ENCODE measurements at regions not wholly inside any gene's neighbourhood (a gene's known extent, or its start where the extent isn't known, plus 50 kb on each side); places are given as distances from the start of the nearest gene placed in this dataset.

DNA sequence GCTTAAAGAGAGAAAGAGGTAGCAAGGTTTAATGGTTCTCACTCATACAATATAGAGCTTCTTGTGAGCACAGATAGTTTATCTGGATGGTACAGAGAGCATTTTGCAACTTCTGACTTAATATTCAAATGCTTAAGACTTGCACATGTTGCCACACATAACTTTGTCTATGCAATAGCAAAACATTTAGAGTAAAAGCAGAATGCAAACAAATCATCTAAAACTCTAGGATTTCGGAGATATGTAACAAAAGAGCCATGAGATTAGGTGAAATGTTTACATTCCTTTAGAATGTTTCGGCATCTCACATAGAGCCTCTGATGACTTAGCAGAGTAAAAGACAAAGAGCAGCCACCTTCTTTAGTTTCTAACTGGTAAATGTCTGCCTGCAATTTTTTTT is 717.1 kb upstream of the LRRN3 start:
- no peak overlapping the region for H3K27ac ChIP-seq (ENCODE audit: low read depth in 2 of 2, low read length in 2 of 2)
- DNase-seq: peak in 1 of 5 donors; percentile 7
- H3K4me3 ChIP-seq (ENCODE audit: low read length in 3 of 3): no peak overlapping the region
- H3K9me3 ChIP-seq (ENCODE audit: control insufficient read depth in 2 of 3, insufficient read depth in 1 of 3, low read length in 3 of 3): no peaks in the 10 kb centered on the region
- TF ChIP-seq, protein P1, sequence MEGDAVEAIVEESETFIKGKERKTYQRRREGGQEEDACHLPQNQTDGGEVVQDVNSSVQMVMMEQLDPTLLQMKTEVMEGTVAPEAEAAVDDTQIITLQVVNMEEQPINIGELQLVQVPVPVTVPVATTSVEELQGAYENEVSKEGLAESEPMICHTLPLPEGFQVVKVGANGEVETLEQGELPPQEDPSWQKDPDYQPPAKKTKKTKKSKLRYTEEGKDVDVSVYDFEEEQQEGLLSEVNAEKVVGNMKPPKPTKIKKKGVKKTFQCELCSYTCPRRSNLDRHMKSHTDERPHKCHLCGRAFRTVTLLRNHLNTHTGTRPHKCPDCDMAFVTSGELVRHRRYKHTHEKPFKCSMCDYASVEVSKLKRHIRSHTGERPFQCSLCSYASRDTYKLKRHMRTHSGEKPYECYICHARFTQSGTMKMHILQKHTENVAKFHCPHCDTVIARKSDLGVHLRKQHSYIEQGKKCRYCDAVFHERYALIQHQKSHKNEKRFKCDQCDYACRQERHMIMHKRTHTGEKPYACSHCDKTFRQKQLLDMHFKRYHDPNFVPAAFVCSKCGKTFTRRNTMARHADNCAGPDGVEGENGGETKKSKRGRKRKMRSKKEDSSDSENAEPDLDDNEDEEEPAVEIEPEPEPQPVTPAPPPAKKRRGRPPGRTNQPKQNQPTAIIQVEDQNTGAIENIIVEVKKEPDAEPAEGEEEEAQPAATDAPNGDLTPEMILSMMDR (IDR thresholded peaks at IDR 0.05; ENCODE audit: borderline replicate concordance, extremely low read depth, insufficient read depth): no peak
- no peaks in the 10 kb centered on the region for H3K36me3 ChIP-seq (ENCODE audit: control insufficient read depth in 2 of 3, insufficient read depth in 3 of 3, low read length in 3 of 3)
- intact Hi-C loops (cut with DNase I): no loop called here
- H3K4me1 ChIP-seq (ENCODE audit: control insufficient read depth in 2 of 3, insufficient read depth in 2 of 3, low read depth in 1 of 3, low read length in 3 of 3): no peaks in the 10 kb centered on the region
- H3K9ac ChIP-seq (ENCODE audit: low read length in 3 of 3): no peak overlapping the region
- FAIRE-seq: no peak
- no peaks in the 10 kb centered on the region for H3K27me3 ChIP-seq (ENCODE audit: control insufficient read depth, insufficient read depth, low read length)

DNA sequence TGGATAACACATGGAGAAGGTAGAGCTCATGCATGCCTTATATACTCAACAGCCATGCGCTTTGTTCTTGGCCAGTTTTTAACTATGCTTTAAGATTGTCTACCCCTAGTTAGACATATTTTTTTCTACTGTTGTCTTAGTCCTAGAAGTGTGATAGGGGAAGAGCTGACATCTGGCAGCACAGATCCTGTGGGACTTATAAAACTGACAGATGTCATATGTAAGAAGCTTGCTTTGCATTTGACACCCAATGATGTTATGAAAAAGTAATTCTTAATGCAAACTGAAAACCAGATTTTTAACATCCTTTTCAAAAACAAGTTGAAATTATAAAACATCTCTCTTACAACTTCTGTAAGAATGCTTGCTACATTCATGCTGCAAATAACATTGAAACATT is 715.9 kb upstream of the LRRN3 start:
- intact Hi-C loops (cut with DNase I): no loop called here
- Histone ChIP-seq H3K9me3 (ENCODE audit: control insufficient read depth in 2 of 3, insufficient read depth in 1 of 3, low read length in 3 of 3) (no peaks in the 10 kb centered on the region), H3K9ac (ENCODE audit: low read length in 3 of 3) (no peak overlapping the region), H3K27ac (ENCODE audit: low read depth in 2 of 2, low read length in 2 of 2) (no peak overlapping the region), H3K4me3 (ENCODE audit: low read length in 3 of 3) (no peak overlapping the region), H3K27me3 (ENCODE audit: control insufficient read depth, insufficient read depth, low read length) (no peaks in the 10 kb centered on the region), H3K36me3 (ENCODE audit: control insufficient read depth in 2 of 3, insufficient read depth in 3 of 3, low read length in 3 of 3) (no peaks in the 10 kb centered on the region), H3K4me1 (ENCODE audit: control insufficient read depth in 2 of 3, insufficient read depth in 2 of 3, low read depth in 1 of 3, low read length in 3 of 3) (no peaks in the 10 kb centered on the region)
- DNase-seq: no peak
- TF ChIP-seq, protein P1 (IDR thresholded peaks at IDR 0.05; ENCODE audit: borderline replicate concordance, extremely low read depth, insufficient read depth): no peak
- FAIRE-seq: no peak

DNA sequence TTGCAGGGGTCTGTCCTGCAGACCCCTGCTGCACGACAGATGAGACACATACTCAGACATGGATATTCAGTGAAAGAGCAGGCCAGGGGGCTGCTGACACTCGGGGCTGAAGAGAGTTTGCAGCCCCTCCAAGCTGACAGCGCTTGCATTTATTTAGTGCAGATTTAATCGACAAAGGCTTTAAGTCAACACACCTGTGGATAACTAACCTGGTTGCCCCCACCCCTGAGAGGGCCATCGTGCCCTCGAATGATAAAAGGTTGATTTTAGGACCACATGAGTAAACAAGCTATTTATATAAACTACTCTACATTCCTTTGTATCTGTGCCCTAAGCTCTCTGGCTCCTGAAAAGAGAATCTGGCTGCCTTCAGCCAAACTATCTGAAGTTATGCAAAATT is 708.2 kb upstream of the LRRN3 start:
- TF ChIP-seq, protein P1 (IDR thresholded peaks at IDR 0.05; ENCODE audit: borderline replicate concordance, extremely low read depth, insufficient read depth): no peak
- no peak for FAIRE-seq
- H3K36me3 ChIP-seq (ENCODE audit: control insufficient read depth in 2 of 3, insufficient read depth in 3 of 3, low read length in 3 of 3): no peaks in the 10 kb centered on the region
- no peak for DNase-seq
- no peak overlapping the region for H3K9ac ChIP-seq (ENCODE audit: low read length in 3 of 3)
- H3K4me3 ChIP-seq (ENCODE audit: low read length in 3 of 3): no peak overlapping the region
- H3K9me3 ChIP-seq (ENCODE audit: control insufficient read depth in 2 of 3, insufficient read depth in 1 of 3, low read length in 3 of 3): no peaks in the 10 kb centered on the region
- H3K4me1 ChIP-seq (ENCODE audit: control insufficient read depth in 2 of 3, insufficient read depth in 2 of 3, low read depth in 1 of 3, low read length in 3 of 3): no peaks in the 10 kb centered on the region
- H3K27me3 ChIP-seq (ENCODE audit: control insufficient read depth, insufficient read depth, low read length): no peaks in the 10 kb centered on the region
- H3K27ac ChIP-seq (ENCODE audit: low read depth in 2 of 2, low read length in 2 of 2): no peak overlapping the region
- intact Hi-C loops (cut with DNase I): no loop called here

DNA sequence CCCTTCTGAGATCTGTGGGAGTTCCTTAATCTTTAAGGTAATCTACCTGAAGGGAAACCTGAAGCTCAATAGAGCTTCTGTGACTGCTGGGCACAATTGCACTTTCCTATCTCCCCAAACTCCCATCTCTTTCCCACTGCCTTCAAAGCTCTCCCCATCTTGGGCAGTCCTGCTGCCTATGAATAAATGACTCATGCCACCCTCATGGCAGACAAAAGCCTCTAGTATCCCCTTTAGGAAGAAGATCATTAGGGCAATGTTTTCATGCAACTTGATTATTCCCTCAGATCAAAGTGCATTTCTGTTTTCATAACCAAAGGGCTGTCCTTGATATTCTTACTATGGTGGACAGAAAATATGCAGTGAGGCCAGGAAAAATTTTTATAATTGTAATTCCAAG is 704.9 kb upstream of the LRRN3 start:
- Histone ChIP-seq H3K36me3 (ENCODE audit: control insufficient read depth in 2 of 3, insufficient read depth in 3 of 3, low read length in 3 of 3) (no peaks in the 10 kb centered on the region), H3K27me3 (ENCODE audit: control insufficient read depth, insufficient read depth, low read length) (no peaks in the 10 kb centered on the region), H3K4me3 (ENCODE audit: low read length in 3 of 3) (no peak overlapping the region), H3K9me3 (ENCODE audit: control insufficient read depth in 2 of 3, insufficient read depth in 1 of 3, low read length in 3 of 3) (no peaks in the 10 kb centered on the region), H3K9ac (ENCODE audit: low read length in 3 of 3) (no peak overlapping the region), H3K4me1 (ENCODE audit: control insufficient read depth in 2 of 3, insufficient read depth in 2 of 3, low read depth in 1 of 3, low read length in 3 of 3) (no peaks in the 10 kb centered on the region), H3K27ac (ENCODE audit: low read depth in 2 of 2, low read length in 2 of 2) (no peak overlapping the region)
- intact Hi-C loops (cut with DNase I): no loop called here
- no peak for FAIRE-seq
- TF ChIP-seq, protein P1 (IDR thresholded peaks at IDR 0.05; ENCODE audit: borderline replicate concordance, extremely low read depth, insufficient read depth): no peak
- DNase-seq: no peak
